Mammary epithelial cell (primary cell): ENCODE measurements at regions not wholly inside any gene's neighbourhood (a gene's known extent, or its start where the extent isn't known, plus 50 kb on each side); places are given as distances from the start of the nearest gene placed in this dataset.

Experiments used
- EZH2 ChIP-seq: IDR thresholded peaks from 2 replicates; pipeline ENCODE4 v1.6.1; 2012; ENCODE audit warnings: low read length, inconsistent platforms, borderline replicate concordance
- TF ChIP-seq, protein P1 (sequence below), 2 donors: IDR thresholded peaks in 1 of 2; conservative IDR thresholded peaks in 1 of 2; 2 replicates each; pipeline ENCODE4 v1.5.1; 2011 to 2012; ENCODE audit warnings: inconsistent platforms in 2 of 2, low read length in 2 of 2, mild to moderate bottlenecking in 2 of 2, control low read depth in 1 of 2, low read depth in 1 of 2; ENCODE audit not compliant: insufficient read depth in 1 of 2; ENCODE audit errors: extremely low read depth in 1 of 2

DNA sequence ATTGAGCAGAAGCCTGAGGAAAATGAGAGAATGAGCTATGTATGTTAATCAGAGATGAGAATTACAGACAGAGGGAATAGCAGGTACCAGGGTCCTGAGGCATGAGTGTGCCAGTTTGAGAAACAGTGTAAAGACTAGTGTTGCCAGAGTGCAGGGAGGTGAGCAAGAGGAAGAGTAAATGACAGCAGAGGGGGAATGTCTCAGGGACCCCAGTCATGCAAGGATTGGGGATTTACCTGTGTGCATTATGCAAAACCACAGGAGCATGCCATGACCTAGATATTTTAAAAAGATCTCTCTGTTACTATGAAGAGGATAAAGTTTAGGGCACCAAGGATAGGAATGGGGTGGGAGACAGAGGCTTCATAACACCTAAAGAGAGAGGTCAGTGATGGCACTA lies 72.1 kb downstream of the TTC32 start:
- TF ChIP-seq, protein P1, sequence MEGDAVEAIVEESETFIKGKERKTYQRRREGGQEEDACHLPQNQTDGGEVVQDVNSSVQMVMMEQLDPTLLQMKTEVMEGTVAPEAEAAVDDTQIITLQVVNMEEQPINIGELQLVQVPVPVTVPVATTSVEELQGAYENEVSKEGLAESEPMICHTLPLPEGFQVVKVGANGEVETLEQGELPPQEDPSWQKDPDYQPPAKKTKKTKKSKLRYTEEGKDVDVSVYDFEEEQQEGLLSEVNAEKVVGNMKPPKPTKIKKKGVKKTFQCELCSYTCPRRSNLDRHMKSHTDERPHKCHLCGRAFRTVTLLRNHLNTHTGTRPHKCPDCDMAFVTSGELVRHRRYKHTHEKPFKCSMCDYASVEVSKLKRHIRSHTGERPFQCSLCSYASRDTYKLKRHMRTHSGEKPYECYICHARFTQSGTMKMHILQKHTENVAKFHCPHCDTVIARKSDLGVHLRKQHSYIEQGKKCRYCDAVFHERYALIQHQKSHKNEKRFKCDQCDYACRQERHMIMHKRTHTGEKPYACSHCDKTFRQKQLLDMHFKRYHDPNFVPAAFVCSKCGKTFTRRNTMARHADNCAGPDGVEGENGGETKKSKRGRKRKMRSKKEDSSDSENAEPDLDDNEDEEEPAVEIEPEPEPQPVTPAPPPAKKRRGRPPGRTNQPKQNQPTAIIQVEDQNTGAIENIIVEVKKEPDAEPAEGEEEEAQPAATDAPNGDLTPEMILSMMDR (conservative IDR thresholded peaks at IDR 0.05 in 1 of 2, IDR thresholded peaks at IDR 0.05 in 1 of 2; ENCODE audit: extremely low read depth in 1 of 2, insufficient read depth in 1 of 2, low read depth in 1 of 2, low read length in 2 of 2), result no peak
- TF ChIP-seq EZH2, result no peak
